ENCODE measurements at regions not wholly inside any gene's neighbourhood (a gene's known extent, or its start where the extent isn't known, plus 50 kb on each side); places are given as distances from the start of the nearest gene placed in this dataset.
"Not testable (repeated sequence)": the region's sequence is repeated elsewhere in the genome, so short reads cannot be mapped to it uniquely, and the experiment has no call there.

DNA sequence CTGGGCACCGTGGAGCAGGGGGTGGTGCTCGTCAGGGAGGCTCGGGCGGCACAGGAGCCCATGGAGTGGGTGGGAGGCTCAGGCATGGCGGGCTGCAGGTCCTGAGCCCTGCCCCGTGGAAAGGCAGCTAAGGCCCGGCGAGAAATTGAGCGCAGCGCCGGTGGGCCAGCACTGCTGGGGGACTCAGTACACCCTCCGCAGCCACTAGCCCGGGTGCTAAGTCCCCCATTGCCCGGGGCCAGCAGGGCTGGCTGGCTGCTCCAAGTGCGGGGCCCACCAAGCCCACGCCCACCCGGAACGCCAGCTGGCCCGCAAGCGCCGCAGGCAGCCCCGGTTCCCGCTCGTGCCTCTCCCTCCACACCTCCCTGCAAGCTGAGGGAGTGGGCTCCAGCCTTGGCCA, 216.3 kb downstream of the RAP2B start:
- TF ChIP-seq, protein P1, sequence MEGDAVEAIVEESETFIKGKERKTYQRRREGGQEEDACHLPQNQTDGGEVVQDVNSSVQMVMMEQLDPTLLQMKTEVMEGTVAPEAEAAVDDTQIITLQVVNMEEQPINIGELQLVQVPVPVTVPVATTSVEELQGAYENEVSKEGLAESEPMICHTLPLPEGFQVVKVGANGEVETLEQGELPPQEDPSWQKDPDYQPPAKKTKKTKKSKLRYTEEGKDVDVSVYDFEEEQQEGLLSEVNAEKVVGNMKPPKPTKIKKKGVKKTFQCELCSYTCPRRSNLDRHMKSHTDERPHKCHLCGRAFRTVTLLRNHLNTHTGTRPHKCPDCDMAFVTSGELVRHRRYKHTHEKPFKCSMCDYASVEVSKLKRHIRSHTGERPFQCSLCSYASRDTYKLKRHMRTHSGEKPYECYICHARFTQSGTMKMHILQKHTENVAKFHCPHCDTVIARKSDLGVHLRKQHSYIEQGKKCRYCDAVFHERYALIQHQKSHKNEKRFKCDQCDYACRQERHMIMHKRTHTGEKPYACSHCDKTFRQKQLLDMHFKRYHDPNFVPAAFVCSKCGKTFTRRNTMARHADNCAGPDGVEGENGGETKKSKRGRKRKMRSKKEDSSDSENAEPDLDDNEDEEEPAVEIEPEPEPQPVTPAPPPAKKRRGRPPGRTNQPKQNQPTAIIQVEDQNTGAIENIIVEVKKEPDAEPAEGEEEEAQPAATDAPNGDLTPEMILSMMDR (IDR thresholded peaks at IDR 0.05; ENCODE audit: borderline replicate concordance, extremely low read depth, low read length, poor library complexity, severe bottlenecking) = not testable (repeated sequence)
- not testable (repeated sequence) for TF ChIP-seq EZH2 (IDR thresholded peaks at IDR 0.05; ENCODE audit: borderline replicate concordance, low read depth, low read length, severe bottlenecking)
